Epithelial cell of proximal tubule (primary cell): ENCODE measurements at regions not wholly inside any gene's neighbourhood (a gene's known extent, or its start where the extent isn't known, plus 50 kb on each side); places are given as distances from the start of the nearest gene placed in this dataset.

Experiments
- DNase-seq: peaks from one replicate; pipeline ENCODE4 v3.0.0-alpha.2; 2011; ENCODE audit warnings: low read depth
- H3K4me3 ChIP-seq: 2 replicates; pipeline ENCODE4 v1.5.1; 2011; ENCODE audit warnings: low read depth, mild to moderate bottlenecking, low read length
- TF ChIP-seq, protein P1 (sequence below): conservative IDR thresholded peaks from 2 replicates; pipeline ENCODE4 v1.5.1; 2012; ENCODE audit warnings: low read depth, mild to moderate bottlenecking, low read length

DNA sequence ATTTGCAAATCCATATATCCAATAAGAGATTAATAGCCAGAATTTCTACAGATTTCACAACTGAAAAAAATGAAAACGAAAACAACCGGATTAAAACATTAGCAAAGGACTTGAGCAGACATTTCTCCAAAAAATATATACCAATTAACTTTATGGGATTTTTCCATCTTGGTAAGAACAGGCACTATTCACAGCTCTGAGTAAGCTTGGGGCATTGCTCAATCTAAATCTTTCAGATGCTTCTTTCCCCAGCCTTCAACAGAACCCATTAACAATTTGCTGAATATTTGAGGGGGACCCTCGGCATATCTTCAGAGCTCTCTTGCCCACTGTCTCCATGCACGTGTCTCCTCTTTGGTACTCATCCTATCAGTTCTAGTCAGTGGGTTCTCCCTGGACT is 111.7 kb upstream of the CD93 start:
- H3K4me3 ChIP-seq = no peak overlapping the region
- TF ChIP-seq, protein P1, sequence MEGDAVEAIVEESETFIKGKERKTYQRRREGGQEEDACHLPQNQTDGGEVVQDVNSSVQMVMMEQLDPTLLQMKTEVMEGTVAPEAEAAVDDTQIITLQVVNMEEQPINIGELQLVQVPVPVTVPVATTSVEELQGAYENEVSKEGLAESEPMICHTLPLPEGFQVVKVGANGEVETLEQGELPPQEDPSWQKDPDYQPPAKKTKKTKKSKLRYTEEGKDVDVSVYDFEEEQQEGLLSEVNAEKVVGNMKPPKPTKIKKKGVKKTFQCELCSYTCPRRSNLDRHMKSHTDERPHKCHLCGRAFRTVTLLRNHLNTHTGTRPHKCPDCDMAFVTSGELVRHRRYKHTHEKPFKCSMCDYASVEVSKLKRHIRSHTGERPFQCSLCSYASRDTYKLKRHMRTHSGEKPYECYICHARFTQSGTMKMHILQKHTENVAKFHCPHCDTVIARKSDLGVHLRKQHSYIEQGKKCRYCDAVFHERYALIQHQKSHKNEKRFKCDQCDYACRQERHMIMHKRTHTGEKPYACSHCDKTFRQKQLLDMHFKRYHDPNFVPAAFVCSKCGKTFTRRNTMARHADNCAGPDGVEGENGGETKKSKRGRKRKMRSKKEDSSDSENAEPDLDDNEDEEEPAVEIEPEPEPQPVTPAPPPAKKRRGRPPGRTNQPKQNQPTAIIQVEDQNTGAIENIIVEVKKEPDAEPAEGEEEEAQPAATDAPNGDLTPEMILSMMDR = no peak
- no peak for DNase-seq

DNA sequence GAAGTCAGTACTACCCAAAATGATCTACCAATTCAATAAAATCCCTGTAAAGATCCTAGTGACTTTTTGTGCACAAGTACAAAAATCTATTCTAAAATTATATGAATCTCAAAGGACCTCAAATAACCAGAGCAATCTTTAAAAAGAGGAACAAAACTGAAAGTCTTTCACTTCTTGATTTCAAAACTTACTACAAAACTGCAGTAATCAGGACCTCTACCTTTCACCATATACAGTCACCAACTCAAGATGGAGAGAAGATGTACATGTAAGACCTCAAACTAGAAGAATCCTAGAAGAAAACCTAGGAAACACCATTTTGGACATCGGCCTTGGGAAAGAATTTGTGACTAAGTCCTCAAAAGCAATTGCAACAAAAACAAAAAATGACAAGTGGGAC is 109.5 kb upstream of the CD93 start:
- H3K4me3 ChIP-seq = no peak overlapping the region
- TF ChIP-seq, protein P1 = no peak
- no peak for DNase-seq

DNA sequence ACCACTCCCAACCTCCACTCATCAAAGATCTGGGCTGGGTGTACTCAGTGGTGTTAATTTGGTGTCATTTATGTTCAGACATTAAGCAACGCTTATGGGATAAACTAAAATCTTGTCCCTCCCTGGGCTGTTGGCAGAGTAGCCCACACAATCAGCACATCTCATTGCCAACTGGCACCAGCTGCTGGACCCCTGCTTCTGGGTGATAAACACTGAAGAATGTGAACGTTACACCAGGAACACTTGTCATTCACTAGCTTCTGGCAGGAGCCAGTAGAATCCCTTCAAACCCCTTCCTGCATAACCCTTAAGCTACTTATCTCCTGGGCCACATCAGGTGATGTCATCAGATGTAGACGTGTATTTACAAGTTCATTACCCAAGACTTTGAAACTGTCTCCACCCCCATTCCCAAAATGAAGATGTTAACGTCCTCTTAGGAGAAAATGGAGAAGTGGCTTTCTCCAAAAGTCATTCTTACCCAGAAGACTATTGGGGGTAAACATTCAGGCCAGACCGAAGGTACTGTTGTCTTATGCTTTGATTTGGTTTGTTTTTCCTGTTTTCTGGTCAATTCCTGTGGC is 107.8 kb upstream of the CD93 start:
- TF ChIP-seq, protein P1 = no peak
- no peak overlapping the region for H3K4me3 ChIP-seq
- peak; percentile 25 for DNase-seq

DNA sequence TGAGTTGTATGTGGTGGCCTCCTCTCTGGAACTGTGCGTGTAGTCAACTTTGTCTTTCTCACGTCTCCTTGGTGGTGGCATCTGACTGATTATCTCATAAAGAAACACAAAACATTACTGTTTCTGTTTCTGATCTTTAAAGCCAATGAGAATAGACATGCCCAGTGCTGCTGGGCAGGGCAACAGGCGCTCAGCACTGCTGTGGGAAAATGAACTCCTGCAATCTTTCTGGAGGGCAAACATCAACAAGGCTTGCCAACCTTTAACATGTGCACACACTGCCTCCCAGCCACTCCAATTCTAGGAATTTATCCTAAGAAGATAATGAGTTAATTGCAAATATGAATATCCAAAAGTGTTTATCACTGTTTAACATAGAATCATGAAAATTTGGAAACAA is 106.3 kb upstream of the CD93 start:
- TF ChIP-seq, protein P1 = no peak
- DNase-seq = no peak
- H3K4me3 ChIP-seq = no peak overlapping the region

DNA sequence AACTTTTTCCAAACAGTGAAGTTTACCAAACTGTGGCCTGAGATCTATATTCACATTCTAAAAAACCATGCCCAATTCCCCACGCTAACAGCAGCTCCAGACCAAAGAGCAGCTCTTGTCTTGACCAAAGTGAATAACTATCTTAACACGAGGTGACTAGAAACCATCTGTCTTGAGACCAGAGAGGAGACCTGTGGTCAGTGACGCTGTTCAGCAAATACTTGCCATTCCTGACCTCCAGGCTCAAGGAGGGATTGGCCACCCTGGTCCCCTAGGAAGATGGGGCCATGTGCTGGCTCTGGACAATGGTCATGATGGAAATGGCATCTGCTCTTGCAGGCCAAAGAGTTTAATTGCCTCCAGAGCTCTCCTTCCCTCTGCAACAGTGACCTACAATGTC is 104.4 kb upstream of the CD93 start:
- TF ChIP-seq, protein P1 = no peak
- no peak overlapping the region for H3K4me3 ChIP-seq
- DNase-seq = no peak

DNA sequence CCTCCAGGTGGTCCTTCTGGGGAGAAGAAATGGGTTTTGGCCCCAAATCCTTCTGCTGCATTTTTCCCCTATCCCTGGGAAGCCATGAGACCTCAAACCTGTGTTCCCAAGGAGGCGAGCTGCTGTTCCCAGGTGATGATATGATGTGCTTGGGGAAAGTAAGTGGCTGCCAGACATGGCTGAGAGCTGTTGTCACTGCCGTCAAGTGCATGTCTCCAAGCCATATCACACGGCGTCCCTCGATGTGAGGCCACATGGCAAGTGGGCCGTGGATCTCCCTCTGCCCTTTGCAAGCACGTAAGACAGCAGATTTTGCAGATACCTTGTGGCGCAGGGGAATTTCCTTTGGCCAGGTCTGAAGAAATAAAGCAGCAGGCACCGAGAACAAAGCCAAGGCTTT is 103.7 kb upstream of the CD93 start:
- no peak overlapping the region for H3K4me3 ChIP-seq
- no peak for DNase-seq
- TF ChIP-seq, protein P1 = no peak

DNA sequence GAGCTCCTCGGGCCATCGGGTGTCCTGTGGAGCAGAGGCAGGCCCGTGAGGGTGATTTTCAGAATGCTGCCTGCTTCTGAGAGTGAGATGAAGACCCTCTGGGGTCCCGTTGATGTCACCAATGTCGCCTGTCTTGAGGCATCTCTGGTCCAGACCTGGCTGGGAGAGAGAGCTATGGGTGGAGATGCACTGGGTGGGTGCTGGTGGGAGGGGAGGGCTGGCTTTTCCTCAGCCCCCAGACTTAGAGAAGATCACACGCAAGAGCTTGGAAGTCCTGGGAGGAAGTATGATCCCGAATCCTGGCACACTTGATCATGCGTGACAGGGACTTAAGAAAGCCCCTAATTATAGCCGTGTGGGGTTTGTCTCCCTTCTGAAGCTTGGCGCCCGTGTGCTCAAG is 103.2 kb upstream of the CD93 start:
- H3K4me3 ChIP-seq = no peak overlapping the region
- DNase-seq = no peak
- TF ChIP-seq, protein P1 = no peak
